ENCODE measurements at regions not wholly inside any gene's neighbourhood (a gene's known extent, or its start where the extent isn't known, plus 50 kb on each side); places are given as distances from the start of the nearest gene placed in this dataset.

GRCh38 chr9:120009856-120010255, 570.1 kb downstream of the CDK5RAP2 start:
- H3K4me3 ChIP-seq (ENCODE audit: insufficient read depth, low read depth, low read length, poor library complexity, severe bottlenecking), result no peak overlapping the region
- no peaks in the 10 kb centered on the region for H3K4me1 ChIP-seq (ENCODE audit: control insufficient read depth, insufficient read depth, low read length, poor library complexity, severe bottlenecking)
- no peak for DNase-seq
- no peaks in the 10 kb centered on the region for H3K9me3 ChIP-seq (ENCODE audit: control insufficient read depth, low read length)
- H3K27ac ChIP-seq (ENCODE audit: insufficient read depth, low read length, poor library complexity, severe bottlenecking), result no peak overlapping the region
- no peaks in the 10 kb centered on the region for H3K27me3 ChIP-seq (replicated peaks; ENCODE audit: control insufficient read depth, insufficient read depth, low read length, poor library complexity, severe bottlenecking)
- no peaks in the 10 kb centered on the region for H3K36me3 ChIP-seq (ENCODE audit: control insufficient read depth, insufficient read depth, low read length)

GRCh38 chr9:120001536-120001935, 578.4 kb downstream of the CDK5RAP2 start:
- DNase-seq, result no peak
- H3K4me1 ChIP-seq (ENCODE audit: control insufficient read depth, insufficient read depth, low read length, poor library complexity, severe bottlenecking), result no peaks in the 10 kb centered on the region
- H3K4me3 ChIP-seq (ENCODE audit: insufficient read depth, low read depth, low read length, poor library complexity, severe bottlenecking), result no peak overlapping the region
- H3K36me3 ChIP-seq (ENCODE audit: control insufficient read depth, insufficient read depth, low read length), result no peaks in the 10 kb centered on the region
- no peaks in the 10 kb centered on the region for H3K27me3 ChIP-seq (replicated peaks; ENCODE audit: control insufficient read depth, insufficient read depth, low read length, poor library complexity, severe bottlenecking)
- H3K27ac ChIP-seq (ENCODE audit: insufficient read depth, low read length, poor library complexity, severe bottlenecking), result no peak overlapping the region
- H3K9me3 ChIP-seq (ENCODE audit: control insufficient read depth, low read length), result no peaks in the 10 kb centered on the region

GRCh38 chr9:119998614-119999013, 581.4 kb downstream of the CDK5RAP2 start:
- Histone ChIP-seq H3K27me3 (replicated peaks; ENCODE audit: control insufficient read depth, insufficient read depth, low read length, poor library complexity, severe bottlenecking) (no peaks in the 10 kb centered on the region), H3K9me3 (ENCODE audit: control insufficient read depth, low read length) (no peaks in the 10 kb centered on the region), H3K4me1 (ENCODE audit: control insufficient read depth, insufficient read depth, low read length, poor library complexity, severe bottlenecking) (no peaks in the 10 kb centered on the region), H3K36me3 (ENCODE audit: control insufficient read depth, insufficient read depth, low read length) (no peaks in the 10 kb centered on the region), H3K4me3 (ENCODE audit: insufficient read depth, low read depth, low read length, poor library complexity, severe bottlenecking) (no peak overlapping the region), H3K27ac (ENCODE audit: insufficient read depth, low read length, poor library complexity, severe bottlenecking) (no peak overlapping the region)
- no peak for DNase-seq

GRCh38 chr9:119991797-119992196, 588.2 kb downstream of the CDK5RAP2 start:
- no peak for DNase-seq
- no peaks in the 10 kb centered on the region for H3K9me3 ChIP-seq (ENCODE audit: control insufficient read depth, low read length)
- no peaks in the 10 kb centered on the region for H3K27me3 ChIP-seq (replicated peaks; ENCODE audit: control insufficient read depth, insufficient read depth, low read length, poor library complexity, severe bottlenecking)

GRCh38 chr9:119986713-119987112, 593.3 kb downstream of the CDK5RAP2 start:
- Histone ChIP-seq H3K36me3 (ENCODE audit: control insufficient read depth, insufficient read depth, low read length) (no peaks in the 10 kb centered on the region), H3K4me1 (ENCODE audit: control insufficient read depth, insufficient read depth, low read length, poor library complexity, severe bottlenecking) (no peaks in the 10 kb centered on the region), H3K9me3 (ENCODE audit: control insufficient read depth, low read length) (no peaks in the 10 kb centered on the region), H3K27me3 (replicated peaks; ENCODE audit: control insufficient read depth, insufficient read depth, low read length, poor library complexity, severe bottlenecking) (no peaks in the 10 kb centered on the region), H3K4me3 (ENCODE audit: insufficient read depth, low read depth, low read length, poor library complexity, severe bottlenecking) (no peak overlapping the region), H3K27ac (ENCODE audit: insufficient read depth, low read length, poor library complexity, severe bottlenecking) (no peak overlapping the region)
- DNase-seq, result no peak

More at GRCh38 chr9:119991797-119992196, 588.2 kb downstream of the CDK5RAP2 start:
- H3K4me3 ChIP-seq (ENCODE audit: insufficient read depth, low read depth, low read length, poor library complexity, severe bottlenecking), result no peak overlapping the region
- no peak overlapping the region for H3K27ac ChIP-seq (ENCODE audit: insufficient read depth, low read length, poor library complexity, severe bottlenecking)
- H3K36me3 ChIP-seq (ENCODE audit: control insufficient read depth, insufficient read depth, low read length), result no peaks in the 10 kb centered on the region
- no peaks in the 10 kb centered on the region for H3K4me1 ChIP-seq (ENCODE audit: control insufficient read depth, insufficient read depth, low read length, poor library complexity, severe bottlenecking)

- peaks cover 3% of the 10 kb centered on the region for H3K27me3 ChIP-seq (replicated peaks; ENCODE audit: control insufficient read depth, insufficient read depth, low read length, poor library complexity, severe bottlenecking)
- DNase-seq, result no peak
- H3K4me3 ChIP-seq (ENCODE audit: insufficient read depth, low read depth, low read length, poor library complexity, severe bottlenecking), result no peak overlapping the region
- no peak overlapping the region for H3K27ac ChIP-seq (ENCODE audit: insufficient read depth, low read length, poor library complexity, severe bottlenecking)
- H3K4me1 ChIP-seq (ENCODE audit: control insufficient read depth, insufficient read depth, low read length, poor library complexity, severe bottlenecking), result no peaks in the 10 kb centered on the region
- no peaks in the 10 kb centered on the region for H3K9me3 ChIP-seq (ENCODE audit: control insufficient read depth, low read length)
- H3K36me3 ChIP-seq (ENCODE audit: control insufficient read depth, insufficient read depth, low read length), result no peaks in the 10 kb centered on the region
These were observed 593.8 kb downstream of the CDK5RAP2 start for GRCh38 chr9:119986205-119986604.

GRCh38 chr9:119974026-119974425, 604.8 kb upstream of the BRINP1 start:
- H3K27ac ChIP-seq (ENCODE audit: insufficient read depth, low read length, poor library complexity, severe bottlenecking), result no peak overlapping the region
- DNase-seq, result no peak
- no peaks in the 10 kb centered on the region for H3K27me3 ChIP-seq (replicated peaks; ENCODE audit: control insufficient read depth, insufficient read depth, low read length, poor library complexity, severe bottlenecking)
- H3K4me3 ChIP-seq (ENCODE audit: insufficient read depth, low read depth, low read length, poor library complexity, severe bottlenecking), result no peak overlapping the region
- no peaks in the 10 kb centered on the region for H3K4me1 ChIP-seq (ENCODE audit: control insufficient read depth, insufficient read depth, low read length, poor library complexity, severe bottlenecking)
- no peaks in the 10 kb centered on the region for H3K36me3 ChIP-seq (ENCODE audit: control insufficient read depth, insufficient read depth, low read length)
- no peaks in the 10 kb centered on the region for H3K9me3 ChIP-seq (ENCODE audit: control insufficient read depth, low read length)

- H3K4me3 ChIP-seq (ENCODE audit: insufficient read depth, low read depth, low read length, poor library complexity, severe bottlenecking), result no peak overlapping the region
- H3K9me3 ChIP-seq (ENCODE audit: control insufficient read depth, low read length), result no peaks in the 10 kb centered on the region
- no peak overlapping the region for H3K27ac ChIP-seq (ENCODE audit: insufficient read depth, low read length, poor library complexity, severe bottlenecking)
- H3K36me3 ChIP-seq (ENCODE audit: control insufficient read depth, insufficient read depth, low read length), result no peaks in the 10 kb centered on the region
- DNase-seq, result peak in 1 of 3 donors; percentile 7
- no peaks in the 10 kb centered on the region for H3K27me3 ChIP-seq (replicated peaks; ENCODE audit: control insufficient read depth, insufficient read depth, low read length, poor library complexity, severe bottlenecking)
- no peaks in the 10 kb centered on the region for H3K4me1 ChIP-seq (ENCODE audit: control insufficient read depth, insufficient read depth, low read length, poor library complexity, severe bottlenecking)
These were observed 599.8 kb upstream of the BRINP1 start for GRCh38 chr9:119968836-119969707.

GRCh38 chr9:119967867-119968535, 598.8 kb upstream of the BRINP1 start:
- H3K4me1 ChIP-seq (ENCODE audit: control insufficient read depth, insufficient read depth, low read length, poor library complexity, severe bottlenecking), result no peaks in the 10 kb centered on the region
- no peak overlapping the region for H3K4me3 ChIP-seq (ENCODE audit: insufficient read depth, low read depth, low read length, poor library complexity, severe bottlenecking)
- H3K36me3 ChIP-seq (ENCODE audit: control insufficient read depth, insufficient read depth, low read length), result no peaks in the 10 kb centered on the region
- H3K27ac ChIP-seq (ENCODE audit: insufficient read depth, low read length, poor library complexity, severe bottlenecking), result no peak overlapping the region
- DNase-seq, result no peak
- no peaks in the 10 kb centered on the region for H3K27me3 ChIP-seq (replicated peaks; ENCODE audit: control insufficient read depth, insufficient read depth, low read length, poor library complexity, severe bottlenecking)
- no peaks in the 10 kb centered on the region for H3K9me3 ChIP-seq (ENCODE audit: control insufficient read depth, low read length)

GRCh38 chr9:119963798-119964372, 594.6 kb upstream of the BRINP1 start:
- no peaks in the 10 kb centered on the region for H3K27me3 ChIP-seq (replicated peaks; ENCODE audit: control insufficient read depth, insufficient read depth, low read length, poor library complexity, severe bottlenecking)
- no peak for DNase-seq
- no peak overlapping the region for H3K27ac ChIP-seq (ENCODE audit: insufficient read depth, low read length, poor library complexity, severe bottlenecking)
- H3K9me3 ChIP-seq (ENCODE audit: control insufficient read depth, low read length), result no peaks in the 10 kb centered on the region
- H3K4me1 ChIP-seq (ENCODE audit: control insufficient read depth, insufficient read depth, low read length, poor library complexity, severe bottlenecking), result no peaks in the 10 kb centered on the region
- no peaks in the 10 kb centered on the region for H3K36me3 ChIP-seq (ENCODE audit: control insufficient read depth, insufficient read depth, low read length)
- no peak overlapping the region for H3K4me3 ChIP-seq (ENCODE audit: insufficient read depth, low read depth, low read length, poor library complexity, severe bottlenecking)

Measured in effector memory CD4-positive, alpha-beta T cell (primary cell).